GM19397 (cell line): ENCODE measurements at regions not wholly inside any gene's neighbourhood (a gene's known extent, or its start where the extent isn't known, plus 50 kb on each side); places are given as distances from the start of the nearest gene placed in this dataset.
"Not testable (repeated sequence)": the region's sequence is repeated elsewhere in the genome, so short reads cannot be mapped to it uniquely, and the experiment has no call there.

Experiments used
- ATAC-seq: cut with Tn5 transposase; IDR thresholded peaks from one replicate; pipeline ENCODE4 v1.9.1; 2021; ENCODE audit warnings: mild to moderate bottlenecking, moderate library complexity; ENCODE audit not compliant: unreplicated experiment

DNA sequence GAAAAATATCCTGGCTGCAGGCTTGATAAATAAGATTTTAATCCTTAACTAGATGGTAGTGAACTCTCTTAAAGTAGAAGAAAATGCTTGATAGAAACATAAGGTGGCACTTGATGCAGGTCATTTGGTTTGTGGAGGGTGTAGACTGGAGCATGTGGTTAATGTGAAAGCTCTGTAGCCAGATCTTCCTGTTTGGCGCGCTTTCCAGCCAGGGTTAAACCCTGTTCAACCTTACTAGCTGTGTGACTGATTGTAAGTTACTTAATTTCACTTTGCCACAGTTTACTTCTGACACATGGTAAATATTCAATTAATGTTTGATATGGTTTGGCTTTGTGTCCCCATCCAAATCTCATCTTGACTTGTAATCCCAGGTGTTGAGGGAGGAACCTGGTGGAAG, 394.0 kb downstream of the REEP3 start:
- ATAC-seq, result no peak

DNA sequence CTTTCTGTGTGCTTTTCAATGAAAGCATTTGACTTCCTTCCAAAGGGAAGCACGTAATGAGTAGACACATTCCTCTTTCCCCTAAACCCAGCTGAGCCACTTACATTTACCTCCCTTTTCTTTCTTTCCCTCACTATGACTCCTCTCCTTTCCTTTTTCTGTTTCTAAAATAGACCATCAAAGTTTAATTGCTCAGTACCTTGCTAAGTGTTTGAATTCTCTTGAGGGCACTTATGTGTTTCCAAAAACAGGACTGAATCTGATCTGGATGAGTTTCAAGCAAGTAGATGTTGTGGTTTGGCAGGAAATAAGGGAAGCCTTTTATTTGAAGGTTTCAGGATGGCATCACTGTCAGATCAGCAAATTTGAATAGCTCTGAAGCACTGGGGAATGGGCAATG, 396.2 kb downstream of the REEP3 start:
- ATAC-seq, result no peak

DNA sequence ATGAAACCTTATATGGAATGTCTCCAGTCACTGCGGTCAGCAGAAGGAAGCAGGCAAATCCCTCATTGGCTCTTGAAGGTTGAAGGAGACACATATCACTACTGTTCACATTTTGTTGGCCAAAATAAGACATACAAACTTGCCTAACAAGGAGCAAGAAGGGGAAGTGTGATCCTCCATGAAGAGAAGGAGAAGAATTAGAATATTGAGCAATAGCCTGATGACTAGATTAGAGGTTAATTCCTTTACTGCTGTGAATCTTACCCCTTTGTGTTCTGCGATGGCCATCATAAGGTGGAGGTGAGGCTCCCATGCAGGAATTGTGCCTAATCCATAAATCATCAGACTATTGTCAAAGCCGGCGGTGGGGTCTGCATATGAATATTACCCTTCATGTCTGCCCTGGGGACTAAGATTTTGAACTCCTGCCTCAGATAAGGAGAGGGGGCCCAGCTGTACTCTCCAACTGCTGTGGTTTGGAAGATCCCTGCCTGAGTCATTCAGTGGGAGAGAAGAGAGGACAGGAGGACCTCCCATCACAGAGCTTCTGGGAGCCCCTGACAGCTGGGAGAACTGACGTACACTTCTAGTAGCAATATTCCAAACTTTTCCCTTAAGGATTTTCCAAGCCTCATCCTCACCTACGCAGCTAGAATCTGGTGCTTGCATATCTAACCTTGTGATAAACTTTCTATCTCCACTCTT, 398.5 kb downstream of the REEP3 start:
- ATAC-seq, result no peak

DNA sequence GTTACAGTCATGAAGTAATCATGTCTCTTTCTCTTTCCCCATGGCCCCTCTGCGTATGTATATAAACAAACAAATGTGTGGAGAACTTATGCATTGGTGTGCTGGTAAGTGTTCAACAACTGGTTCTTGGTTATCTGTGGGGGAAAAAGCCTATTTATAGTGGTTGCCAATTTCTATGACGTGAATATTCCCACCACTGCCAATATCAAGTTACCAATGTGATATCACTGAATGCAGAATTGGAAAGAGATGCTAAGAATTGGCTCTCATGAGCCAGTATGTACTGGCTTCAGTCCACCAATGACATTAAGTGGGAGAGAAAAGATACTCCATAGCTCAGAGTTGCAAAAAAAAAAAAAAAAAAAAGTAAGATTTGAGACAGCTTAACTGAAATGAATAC, 399.7 kb downstream of the REEP3 start:
- ATAC-seq, result no peak

DNA sequence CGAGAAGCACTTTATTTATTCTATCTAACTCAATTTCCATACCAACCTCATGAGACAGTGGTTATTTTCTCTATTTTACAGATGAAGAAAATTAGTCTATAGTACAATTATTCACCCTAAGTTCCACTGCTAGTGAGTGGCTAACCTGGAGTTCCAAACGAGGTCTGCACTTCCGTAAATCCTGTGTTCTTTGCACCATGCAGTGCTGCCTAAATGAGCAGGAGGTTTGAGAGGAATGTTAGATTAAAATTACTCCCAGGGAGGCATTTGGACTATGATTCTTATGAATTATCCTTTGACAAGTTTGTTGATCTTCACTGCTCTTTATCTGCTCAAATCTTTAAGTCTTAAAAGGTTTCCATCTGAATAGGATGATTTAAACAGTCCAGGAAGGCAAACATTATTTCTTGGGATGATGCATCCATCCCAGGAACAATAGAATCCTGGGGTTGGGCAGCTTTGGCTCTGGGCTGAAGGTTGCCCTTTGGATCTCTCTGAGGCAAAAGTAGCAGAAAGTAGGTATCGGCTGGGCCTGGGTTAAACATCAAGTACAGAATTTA, 400.8 kb downstream of the REEP3 start:
- no peak for ATAC-seq

DNA sequence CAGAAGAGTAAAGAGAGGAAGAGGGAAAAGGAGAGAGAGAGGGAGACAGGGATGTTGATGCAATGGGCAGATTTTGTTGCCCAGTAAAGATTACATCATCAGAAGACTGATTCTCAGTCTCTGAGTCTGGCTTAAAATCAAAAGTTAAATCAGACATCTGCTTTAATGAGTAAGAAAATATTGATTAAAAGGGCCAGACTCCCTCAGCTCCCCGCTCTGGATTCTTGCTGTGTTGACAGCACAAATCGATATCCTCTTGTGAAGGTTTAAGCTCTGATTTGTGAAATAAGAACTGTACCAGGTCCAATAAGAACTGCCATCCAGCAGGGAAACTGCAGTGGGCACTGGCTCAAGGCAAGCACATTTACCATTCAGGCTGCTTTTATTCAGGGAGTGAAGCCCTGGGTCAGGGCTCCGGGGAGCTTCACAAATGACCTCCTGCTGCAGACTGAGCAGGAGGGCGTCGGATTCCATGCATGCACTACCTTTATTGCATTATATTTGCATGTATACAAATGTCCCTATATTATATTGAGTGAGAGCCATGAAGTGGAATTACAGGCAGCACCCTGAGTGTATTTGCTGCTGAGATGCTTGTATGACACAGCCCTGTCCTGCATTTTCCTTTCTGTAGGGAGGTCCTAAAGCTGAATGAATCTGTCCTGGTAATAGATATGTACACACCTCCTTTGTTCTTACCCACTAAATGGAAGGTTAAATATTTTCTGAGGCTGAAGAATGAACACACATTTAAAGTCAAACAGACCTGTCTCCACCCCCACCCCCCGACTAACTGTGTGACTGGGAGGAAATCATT, 401.5 kb downstream of the REEP3 start:
- ATAC-seq, result no peak

DNA sequence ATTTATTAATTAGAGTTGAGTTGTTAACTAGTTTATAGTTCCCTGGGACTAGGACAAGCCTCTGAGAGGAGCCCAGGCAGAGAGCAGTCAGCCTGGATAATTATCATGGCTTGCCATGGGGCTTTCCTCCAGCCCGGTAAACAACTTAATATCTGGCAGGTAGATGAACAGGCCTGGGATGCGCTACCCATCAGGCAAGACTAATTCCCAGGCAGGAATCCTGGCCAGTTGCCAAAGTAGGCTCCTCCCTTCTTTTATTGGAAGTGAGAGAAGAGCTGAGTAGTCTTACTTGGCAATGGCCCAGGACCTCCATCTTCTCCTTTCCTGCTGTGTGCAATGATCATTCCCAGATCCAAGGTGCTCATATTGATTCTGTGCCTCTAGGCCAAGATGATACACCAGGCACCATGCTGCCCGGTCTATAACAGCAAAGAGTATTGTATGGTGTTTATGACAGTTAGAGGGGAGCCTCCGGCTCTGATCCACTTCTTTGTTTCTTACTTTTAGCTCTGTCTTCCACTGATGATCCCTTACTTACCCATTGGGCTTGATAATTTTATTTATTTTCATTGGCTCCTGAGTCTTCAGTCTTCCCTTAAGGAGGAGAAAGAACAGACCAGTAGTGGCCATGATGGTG, 408.7 kb downstream of the REEP3 start:
- no peak for ATAC-seq

DNA sequence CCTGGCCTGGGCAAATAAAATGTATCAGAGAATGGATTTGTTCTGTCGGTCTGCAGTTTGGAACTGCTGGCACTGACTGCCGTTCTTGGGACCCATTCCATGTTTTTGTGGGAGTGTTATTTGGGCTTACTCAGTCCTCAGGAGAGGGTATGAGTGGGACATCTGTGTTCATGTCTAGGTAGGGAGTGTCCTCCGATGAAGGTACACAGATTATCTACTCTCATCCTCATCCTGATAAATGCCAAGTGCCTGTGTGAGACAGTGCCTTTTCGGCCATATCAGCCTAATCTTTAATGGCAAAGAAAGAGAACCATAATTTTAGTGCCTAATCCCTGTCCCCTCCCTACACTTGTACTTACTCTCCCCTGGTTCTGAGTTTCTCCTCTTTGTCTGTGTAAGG, 409.4 kb downstream of the REEP3 start:
- no peak for ATAC-seq

DNA sequence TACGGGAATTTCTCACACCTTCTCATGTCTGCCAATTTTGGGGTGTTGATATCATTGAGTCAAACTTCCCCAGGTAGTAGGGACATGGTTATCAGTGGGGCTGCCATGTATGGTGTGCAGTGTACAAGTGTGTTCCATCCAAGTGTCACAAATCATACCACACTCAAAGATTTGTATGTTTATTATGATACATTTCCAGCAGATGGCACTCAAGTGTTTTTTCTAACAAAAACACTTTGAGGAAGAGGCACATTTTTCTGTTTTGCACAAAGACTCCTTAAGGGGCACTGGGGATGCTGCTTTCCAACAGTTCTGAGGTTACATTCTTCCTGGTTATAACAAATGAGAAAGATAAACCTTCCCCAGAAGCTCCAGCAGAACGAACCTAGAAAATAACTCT, 414.5 kb downstream of the REEP3 start:
- ATAC-seq, result no peak

DNA sequence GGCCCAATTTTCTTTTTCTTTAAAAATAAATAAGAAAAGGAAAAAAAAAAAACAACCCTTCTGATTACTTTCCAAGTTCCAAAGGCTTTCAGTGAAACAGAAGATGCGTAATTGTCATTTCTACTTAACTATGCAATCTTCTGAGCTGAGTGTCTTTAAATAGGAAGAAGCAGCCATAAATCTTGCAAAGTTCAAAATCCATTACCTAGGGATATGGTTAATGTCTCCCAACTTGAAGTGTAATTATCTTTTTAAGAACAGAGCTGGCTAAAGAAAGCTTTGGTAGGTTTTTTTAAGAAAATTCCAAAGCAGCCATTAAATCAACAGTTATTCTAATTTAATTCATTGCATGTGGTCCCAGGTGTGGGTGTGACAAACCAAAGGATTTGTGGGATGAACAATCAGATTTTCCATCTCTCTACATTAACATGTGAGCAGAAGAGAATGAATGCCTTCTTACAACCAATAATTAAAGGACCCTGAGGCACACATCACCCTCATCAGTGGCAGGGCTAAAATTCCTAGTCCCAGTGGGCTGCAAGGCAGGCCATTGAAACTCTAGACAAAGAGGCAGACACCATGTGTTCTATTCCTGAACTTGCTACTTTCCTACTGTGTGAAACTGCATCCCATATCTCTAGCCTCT, 419.2 kb downstream of the REEP3 start:
- ATAC-seq, result no peak

DNA sequence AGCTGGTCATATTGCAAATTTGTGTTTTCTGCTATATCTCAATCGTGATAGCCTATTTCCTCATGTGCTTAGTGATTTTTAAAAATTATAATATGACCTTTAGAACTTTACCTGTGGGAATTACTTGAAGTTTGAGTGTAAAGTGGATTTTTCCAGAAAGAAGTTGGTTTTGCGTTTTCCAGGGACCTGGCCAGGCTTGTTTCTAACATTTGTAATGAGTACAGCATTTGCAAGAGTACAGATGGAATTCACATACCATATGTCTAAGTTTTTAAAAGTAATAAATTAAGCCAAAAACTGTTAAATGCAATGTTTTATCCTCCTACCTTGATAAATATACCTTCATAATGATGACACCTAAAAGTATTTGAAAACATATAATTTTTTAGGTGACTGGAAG, 443.2 kb downstream of the REEP3 start:
- ATAC-seq, result no peak

DNA sequence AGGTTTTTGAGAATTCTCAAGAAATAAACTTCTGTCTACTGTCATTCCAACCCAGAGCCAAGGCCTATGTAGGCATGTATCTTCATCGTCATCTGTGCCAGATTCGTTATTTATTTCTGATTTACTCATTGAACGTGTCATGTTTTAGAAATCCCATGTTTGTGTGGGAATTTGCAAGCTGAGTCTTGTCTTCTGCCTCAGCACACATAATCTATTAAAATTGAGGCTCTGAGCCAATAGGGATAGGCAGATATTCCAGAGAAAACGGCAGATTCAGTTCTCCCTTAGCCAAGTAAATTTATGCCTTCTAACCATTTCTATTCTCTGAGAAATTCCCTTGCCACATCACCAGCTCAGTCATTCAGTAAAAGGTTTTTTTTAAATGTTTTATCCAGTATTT, 444.6 kb downstream of the REEP3 start:
- no peak for ATAC-seq

DNA sequence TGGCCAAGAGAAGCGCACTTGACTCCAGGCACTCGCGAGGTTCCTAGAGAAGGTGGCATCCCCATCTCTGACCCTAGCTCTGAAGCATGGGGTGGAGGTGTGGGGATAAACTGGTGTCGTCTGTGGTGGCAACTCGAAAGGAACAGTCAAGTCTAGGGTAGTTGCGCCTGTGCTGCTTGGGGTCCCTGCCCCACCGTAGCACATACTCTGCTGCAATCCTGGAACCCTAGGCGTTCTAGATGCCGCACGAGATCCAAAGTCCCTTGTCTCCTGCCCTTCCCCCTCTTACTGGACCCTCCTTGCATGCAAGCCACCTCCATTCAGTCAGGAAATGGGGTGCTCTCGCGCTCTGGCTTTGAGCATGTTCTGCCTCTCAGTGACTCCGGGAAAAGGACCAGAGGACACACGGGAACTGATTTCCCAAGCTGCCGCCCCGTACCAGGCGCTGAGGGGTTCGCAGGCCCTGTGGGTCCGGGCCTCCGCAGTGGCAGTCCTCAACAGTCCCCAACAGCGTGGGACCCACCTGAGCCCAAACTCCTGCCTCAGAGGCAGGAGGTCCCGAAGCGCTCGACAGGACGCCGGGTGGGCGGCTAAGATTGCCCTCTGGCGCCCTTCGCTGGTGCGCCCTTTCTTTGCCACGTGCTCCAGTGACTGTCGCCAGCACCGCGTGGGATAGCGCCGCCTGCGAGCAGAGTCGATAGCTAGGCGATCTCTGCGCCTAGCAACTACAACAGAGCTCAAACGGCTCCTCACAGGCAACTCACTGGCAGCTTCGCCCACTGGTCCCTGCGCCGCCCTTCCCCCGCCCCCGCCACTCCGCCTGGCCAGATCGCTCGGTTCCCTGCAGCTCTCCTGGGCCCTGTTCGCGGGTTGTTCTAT, 452.0 kb downstream of the REEP3 start:
- ATAC-seq, result no peak

DNA sequence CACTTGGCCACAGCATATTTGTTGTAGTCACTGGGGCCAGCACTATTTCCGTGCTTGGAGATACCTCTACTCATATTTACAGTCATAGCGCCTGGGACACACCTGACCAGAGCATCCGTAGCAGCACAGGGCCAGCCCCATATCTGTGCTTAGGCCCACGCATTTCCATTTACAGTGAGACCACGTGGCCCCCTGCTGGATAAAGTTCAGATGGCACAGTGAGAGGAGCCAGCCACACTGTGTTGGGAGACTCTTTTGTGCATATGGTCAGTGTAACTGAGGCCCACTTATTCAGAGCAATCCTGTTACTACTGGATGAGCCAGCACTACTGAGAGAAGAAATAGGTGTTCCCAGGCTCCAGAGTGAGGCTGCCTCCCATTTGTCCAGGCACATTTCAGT, 455.3 kb downstream of the REEP3 start:
- peak; percentile 81 for ATAC-seq

DNA sequence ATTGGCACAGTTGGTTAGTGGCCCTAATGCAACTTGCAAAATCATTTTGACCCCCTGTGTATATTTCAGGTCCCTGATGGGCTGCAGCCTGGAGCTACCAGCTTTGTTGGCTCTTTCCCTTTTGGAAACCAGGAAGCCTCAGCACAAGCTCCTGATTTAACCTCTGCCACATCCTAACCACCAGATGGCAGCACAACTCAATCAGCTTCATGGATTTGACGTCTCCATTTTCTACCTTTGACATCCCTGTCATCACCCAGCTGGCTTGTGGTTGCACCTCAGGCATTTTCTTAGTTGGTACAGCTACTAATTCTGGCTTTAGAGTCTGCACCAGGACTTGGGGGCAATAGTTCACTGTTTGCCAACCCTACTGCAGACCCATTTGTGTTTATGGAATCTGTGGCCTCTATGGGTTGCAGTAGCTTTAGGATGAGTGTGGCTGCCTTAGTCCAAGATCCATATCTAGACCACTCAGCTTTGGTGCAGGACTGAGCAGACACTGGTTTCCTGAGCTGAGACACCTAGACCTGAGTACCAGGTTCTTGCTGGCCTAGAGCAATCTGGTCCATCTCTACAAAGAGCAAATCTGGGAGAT, 456.2 kb downstream of the REEP3 start:
- no peak for ATAC-seq

DNA sequence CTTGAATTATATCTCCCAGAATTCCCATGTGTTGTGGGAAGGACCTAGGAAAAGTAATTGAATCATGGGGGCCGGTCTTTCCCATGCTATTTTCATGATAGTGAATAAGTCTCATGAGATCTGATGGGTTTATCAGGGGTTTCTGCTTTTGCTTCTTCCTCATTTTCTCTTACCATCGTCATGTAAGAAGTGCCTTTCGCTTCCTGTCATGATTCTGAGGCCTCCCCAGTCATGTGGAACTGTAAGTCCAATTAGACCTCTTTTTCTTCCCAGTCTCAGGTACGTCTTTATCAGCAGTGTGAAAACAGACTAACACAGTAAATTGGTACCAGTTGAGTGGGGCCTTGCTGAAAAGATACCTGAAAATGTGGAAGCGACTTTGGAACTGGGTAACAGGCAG, 459.7 kb downstream of the REEP3 start:
- not testable (repeated sequence) for ATAC-seq

DNA sequence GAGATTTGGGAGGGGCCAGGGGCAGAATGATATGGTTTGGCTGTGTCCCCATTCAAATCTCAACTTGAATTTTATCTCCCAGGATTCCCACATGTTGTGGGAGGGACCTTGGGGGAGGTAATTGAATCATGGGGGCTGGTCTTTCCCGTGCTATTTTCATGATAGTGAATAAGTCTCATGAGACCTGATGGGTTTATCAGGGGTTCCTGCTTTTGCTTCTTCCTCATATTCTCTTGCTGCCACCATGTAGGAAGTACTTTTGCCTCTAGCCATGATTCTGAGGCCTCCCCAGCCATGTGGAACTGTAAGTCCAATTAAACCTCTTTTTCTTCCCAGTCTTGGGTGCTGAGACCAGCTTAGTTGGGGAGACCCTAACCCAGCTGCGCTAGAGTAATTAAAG, 462.9 kb downstream of the REEP3 start:
- not testable (repeated sequence) for ATAC-seq

DNA sequence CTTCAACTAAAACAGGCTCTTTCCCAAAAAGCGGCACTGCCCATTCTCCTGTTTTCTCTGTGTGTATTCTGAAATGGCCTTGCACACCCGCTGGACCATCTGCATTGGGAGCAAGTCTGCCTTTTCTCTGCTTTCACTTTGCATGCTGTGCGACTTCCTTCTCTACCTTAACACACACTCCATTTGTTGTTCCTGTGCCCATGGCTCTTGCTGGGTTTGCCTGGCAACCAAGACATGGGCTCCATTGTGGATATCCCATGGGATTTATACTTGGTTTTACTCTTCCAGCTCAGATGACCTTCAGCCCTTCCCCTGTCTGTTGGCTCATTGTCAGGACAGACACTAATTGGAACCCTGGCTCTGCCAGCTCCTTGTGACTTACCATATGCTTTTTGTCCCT, 465.3 kb downstream of the REEP3 start:
- no peak for ATAC-seq

DNA sequence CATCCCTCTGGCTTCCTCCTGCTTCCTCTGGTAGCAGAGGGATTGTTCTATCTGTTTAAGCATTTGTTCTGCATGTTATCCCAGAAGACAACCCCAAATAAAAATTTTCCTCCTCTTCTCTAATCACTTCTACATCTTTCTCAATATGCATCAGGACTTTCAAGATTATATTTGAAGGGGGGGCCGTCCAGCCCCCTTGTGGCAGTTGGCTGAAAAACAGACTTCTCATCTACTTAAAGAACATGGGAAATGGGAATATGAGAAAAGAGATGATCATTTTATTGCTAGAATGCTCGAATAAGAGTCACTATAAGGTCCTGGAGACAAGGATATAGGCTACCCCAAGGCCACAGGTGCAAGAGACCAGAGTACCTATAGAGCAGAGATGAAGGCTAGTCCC, 466.0 kb downstream of the REEP3 start:
- ATAC-seq, result no peak

DNA sequence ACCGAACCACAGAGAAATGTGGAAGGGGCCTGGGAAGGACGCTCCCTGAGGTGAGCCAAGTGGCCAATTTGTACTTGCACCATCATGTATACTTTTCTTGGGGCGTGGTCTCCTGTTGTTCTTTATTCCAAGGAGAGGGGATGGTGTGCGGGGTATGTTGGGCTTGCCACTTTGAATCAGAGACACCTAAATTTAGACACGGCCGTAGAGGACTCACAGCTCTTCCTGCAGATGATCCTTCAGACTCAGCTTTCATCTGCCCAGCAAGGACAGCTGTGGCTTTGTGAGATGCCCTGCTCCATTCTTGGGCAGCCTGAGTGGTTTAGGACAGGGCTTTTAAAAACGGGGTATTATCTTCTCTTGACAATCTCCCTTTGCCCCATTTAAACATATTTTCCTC, 473.2 kb downstream of the REEP3 start:
- no peak for ATAC-seq
